ENCODE measurements at regions not wholly inside any gene's neighbourhood (a gene's known extent, or its start where the extent isn't known, plus 50 kb on each side); places are given as distances from the start of the nearest gene placed in this dataset.

DNA sequence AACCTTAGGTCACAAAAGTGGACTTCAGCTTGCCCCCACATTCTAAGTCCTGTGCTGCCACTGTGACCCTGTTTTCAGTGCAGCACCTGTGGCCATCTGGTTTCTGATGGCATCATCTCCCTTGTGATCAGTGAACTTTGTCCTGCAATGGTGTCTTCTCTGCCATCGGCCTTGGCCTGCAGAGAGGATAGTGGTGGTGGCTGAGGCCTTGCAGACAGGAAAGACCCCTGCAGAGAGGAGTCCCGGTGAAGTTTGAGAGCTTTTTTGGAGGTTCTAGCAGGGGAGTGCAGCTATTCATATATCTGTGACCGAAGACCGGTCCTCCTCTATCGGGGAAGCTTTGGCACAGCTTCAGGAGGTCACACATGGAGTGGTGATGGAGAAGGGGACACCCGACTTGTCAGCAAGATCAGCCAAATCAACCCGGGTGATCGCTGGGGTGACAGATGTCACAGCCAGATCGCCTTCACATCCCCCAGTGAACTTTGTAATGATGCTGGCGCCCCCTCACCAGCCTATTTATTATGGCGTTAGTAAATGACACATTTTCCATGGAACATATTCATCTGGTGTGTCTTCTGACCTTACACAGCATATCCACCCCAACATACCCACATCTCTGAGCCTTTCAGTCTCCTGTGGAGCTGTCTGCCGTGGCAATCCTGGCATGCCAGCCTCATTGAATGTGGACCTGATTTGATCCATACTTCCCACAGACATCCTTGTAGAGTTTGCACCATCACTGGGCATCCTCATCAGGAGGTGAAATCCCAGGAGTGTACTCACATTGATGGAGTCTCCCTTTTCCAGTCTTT, 136.1 kb downstream of the PAPOLA start:
- DNase-seq: no peak

DNA sequence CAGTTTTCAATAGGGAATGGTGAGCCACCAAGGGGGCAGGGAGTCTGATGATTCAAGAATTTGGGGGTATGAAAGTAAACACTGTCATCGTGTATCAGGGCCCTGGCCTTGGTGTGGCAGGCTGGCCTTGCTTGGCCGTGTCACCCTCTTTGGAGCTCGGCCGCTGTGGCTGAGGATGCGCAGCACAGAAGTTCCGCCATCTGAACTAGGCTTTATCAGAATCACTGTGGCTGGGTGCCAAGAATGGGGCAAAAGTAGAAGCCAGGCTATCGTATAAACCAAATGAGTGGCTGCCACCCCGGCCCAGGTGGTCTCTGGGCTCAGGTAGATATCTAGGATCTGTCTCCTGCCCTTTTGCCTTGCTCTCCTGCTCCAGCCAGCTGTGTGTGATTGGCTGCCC, 137.4 kb downstream of the PAPOLA start:
- no peak for DNase-seq

DNA sequence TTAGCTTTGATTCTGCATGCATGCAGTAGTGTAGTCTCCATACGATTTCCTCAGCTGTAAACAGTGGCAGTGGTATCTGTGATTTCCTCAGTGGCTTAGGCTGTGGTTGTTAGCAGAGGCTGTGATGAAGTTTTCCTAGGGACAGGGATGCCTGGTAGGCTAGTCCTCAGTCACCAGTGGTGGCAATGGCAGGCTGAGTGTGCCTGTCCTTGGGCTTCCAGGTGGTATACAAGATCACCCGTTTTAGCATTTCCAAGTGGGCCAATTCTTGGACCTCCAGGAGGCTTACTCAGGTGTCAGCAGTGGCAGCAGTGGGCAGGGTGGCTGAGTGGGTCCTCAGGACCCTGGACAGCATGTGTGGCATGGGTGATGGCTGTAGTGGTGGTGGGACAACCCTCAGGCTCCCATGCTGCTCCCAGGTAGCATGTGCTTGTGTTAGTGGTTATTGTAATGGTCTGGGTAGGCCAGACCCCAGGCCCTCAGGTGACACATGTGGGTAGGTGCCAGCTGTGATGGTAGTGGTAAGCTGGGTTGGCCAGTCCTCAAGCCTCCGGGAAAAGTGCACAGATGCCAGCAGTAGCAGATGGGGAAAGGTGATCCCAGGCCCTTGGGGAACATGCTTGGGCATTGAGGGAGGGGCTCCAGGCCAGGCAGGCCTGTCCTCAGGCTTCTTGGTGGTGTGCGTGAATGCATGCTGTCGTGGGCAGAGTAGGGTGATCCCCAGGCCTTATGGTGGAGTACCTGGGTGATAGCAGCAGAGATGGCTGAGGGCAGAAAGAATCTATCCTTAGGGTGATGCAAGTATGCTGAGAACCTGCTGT, 146.5 kb downstream of the PAPOLA start:
- DNase-seq: no peak

DNA sequence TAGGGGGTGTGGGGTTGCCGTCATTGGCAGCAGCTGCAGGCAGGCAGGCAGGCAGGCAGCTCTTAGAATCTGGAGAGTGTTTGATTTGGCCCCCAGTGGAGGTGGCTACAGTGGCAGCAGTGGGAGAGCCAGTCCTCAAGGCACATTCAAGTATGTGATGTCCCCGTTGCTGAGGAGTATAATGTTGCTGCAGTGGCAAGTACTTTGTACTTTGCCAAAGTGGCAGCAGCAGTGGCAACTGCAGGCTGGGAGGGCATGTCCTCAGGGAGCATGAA, 147.1 kb downstream of the PAPOLA start:
- no peak for DNase-seq

DNA sequence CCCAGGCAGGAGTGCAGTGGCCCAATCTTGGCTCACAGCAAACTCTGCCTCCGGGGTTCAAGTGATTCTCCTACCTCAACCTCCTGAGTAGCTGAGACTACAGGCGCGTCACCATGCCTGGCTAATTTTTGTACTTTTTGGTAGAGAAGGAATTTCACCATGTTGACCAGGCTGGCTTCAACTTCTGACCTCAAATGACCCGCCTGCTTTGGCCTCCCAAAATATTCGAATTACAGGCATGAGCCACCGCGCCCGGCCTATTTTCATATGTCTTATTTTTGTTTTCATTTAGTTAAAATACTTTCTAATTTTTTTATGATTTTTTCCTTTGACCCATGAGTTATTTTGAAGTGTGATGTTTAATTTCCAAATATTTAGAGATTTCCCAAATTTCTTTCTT, 143.6 kb upstream of the VRK1 start:
- DNase-seq: no peak

DNA sequence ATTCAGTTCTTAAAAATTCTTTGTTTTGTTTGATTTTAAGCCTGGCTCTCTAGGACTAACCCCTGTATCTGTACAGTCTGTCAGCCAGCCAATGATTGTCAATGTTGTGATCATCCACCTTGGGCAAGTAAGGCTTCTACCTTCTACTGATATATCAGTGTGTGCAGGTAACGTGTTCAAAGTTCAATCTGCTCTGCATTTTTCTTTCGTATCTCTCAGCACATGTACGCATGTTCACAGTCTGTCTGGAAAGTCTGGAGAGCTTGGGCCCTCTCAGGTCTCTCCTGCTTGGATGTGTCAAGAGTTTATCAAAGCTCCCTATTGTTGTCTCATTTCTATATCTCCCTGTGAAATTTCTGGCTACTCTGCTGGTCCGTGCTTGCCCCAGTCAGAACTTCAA, 138.6 kb upstream of the VRK1 start:
- DNase-seq: no peak

DNA sequence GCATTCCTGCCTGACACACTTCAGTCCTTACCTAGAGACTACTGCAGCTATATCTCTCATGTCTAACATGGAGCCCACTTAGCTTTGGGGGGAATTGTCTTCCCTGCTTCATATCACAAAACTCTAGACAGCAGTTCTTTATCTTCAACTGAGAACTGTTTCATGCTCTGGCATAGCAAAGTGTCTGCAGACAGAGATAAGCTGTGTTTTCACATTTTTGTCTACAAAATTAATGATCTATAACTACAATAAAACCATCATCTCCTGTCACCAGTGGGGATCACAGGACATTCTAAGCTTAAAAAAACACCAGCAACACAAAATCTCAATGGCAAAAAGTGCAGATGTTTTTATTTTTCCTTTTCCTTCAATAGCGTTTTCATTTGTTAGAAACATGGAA, 137.1 kb upstream of the VRK1 start:
- no peak for DNase-seq

DNA sequence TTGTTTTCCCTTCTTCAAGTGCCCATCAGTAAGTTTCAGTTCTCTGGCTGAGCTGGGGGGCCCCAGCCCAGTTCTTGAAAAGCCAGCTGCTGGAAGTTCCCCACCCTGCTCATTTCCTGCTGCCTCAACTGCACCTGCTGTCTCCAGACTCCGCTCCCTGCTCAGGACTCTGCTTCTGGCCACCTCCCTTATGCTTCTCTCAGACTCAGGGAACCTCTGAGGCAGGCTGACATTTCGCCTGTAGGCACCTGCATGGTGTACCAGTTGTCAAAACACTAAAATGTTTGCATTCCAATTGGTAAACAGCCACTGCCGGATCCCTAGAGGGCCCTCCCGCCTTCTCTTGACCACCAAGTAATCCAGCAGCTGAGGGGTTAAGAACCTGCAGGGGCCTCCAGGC, 136.5 kb upstream of the VRK1 start:
- no peak for DNase-seq

DNA sequence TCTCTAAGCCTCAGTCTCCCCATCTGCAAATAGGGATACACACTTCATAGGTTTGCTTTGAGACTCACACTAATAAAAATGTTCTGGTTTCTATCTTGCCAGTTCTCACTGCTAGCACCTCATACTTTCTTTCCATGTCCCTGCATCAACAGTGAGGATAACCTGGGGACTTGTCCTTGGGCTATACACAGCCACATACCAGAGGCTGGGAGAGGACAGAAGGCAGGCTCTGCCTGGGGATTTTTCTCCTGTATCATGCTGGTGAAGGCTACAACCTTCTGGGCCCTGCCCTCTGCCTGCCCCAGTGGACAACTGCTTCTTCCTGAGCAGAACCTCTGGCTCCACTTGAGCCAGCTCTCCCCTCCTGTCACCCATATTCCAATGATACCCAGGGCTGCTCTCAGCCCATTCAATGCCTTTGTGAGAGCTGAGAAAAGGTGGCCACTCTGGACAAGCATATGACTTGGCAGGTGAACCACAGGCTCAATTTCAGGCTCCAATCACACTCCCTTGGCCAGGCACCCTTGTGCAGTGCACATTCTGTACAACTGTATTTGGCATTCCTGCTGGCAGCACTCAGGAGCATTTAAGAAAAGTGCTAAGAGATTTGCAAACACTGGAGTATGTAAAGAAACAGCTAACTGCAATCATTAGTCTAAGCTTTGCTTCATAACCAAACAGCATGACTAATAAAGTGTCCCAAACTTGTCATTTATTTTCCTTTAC, 135.8 kb upstream of the VRK1 start:
- no peak for DNase-seq

DNA sequence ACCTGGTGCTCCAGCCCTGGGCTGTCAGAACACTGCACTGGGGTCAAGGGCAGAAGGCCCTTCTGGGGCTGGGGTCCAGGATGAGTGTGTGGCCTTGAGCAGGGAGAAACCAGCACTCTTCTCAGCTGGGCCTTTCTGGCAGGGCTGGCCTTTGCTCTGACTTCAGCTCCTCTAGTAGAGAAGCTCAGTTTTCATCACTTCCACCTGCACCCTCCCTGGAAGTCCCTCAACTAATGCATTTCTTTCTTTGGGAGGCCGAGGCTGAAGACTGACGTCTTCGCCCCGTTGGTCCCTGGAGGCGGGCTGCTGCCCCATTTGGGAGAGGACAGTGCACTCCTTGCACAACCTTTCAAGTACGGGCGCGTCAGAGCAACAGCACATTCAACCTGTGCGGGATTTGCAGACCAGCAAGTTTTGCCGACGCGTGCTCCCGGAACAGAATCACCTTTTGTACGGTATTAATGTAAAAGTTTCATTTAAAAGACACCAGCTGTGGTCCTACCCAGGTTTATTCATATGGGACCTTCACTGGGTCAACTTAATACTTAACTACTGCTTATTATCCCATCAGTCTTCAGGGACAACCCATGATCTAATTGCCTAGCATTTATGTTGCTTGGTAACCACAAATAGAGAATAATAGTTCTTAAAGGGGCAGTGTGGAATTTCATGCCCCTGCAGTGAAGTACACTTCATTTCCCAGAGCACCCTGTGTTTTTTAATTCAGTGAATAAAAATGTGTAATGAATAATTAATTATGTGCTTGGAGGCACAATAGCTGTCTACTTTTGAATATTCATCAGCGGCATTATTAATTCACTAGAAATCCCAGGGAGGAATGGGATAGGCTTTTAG, 134.8 kb upstream of the VRK1 start:
- DNase-seq: no peak

DNA sequence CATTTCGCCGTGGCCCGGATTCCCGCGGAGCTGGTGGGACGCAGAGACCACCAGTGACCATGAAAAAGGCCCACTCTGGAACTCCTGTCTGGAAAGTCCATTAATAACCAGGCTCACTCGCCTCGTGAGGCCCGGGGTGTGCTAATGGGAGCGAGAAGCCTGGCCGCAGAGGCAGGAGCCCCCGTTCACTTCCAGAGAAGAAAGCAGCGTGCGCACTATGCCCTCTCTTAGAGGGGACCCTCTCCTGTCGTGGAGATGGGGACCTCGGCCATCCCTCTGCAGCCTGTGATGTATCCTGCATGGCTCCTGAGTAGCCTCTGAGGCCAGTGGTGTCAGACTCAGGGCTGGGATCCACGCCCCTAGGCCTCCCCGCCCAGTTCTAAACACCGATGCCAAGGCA, 134.1 kb upstream of the VRK1 start:
- DNase-seq: no peak

DNA sequence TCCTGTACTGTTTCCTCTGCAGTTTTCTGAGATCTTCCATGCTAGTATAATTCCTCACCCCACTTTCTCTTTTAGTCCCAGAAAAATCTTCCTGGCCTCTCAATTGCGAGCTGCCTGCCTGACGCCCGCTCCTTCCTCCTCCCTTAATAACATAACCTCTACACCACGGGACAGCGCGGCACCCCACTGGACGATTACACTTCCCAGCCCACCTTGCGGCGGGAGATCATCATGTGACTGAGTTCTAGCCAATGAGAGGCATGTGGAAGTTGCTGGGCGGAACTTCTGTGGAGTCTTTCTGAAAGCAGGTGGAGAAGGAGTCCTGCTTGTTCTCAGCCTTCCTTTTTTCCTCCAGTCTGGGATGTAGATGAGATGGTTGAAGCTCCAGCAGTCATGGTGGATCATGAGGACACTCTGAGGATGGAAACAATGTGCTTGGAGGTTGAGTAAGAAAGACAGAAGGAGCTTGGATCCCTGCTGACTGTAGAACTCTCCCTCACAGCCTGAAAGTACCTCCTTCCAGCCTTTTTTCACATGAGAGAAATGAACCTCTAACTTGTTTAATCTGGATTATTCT, 133.6 kb upstream of the VRK1 start:
- DNase-seq: no peak

DNA sequence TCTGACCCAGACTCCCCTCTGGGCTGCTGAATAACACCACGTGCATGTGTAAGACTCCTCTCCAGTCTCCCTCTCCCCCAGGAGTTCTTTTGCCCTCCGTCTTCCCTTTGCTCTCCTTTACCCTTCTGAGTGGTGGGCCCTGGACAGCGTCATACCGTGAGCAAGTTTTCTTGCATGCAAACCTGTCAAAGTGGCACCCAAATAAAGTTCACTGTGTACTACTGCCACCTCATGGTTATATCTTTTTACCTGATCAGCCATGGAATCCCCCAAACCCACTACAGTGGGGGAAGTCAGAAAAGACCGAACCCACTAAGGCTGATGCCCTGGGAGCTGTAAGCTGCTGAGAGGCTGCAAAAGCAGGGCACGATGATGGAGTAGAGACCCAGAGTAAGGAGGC, 131.1 kb upstream of the VRK1 start:
- DNase-seq: no peak

DNA sequence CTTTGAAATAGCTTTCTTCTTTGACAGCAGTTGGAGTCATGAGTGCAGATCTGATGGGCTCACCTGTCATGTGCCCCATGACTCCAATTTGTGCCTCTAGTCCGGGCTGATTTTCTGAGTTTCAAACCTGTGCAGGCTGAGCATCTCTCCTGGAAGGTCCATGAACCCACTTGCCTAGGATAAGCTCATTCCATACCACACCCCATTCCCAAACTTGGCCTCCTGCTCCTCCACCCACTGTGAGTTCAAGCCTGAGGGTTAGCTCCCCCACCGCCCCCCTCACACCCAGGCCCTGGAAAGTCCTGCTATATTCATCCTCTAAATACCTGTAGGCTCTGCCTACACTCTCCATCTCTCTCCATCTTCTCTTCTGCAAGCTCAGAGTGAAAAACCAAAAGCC, 126.8 kb upstream of the VRK1 start:
- no peak for DNase-seq

DNA sequence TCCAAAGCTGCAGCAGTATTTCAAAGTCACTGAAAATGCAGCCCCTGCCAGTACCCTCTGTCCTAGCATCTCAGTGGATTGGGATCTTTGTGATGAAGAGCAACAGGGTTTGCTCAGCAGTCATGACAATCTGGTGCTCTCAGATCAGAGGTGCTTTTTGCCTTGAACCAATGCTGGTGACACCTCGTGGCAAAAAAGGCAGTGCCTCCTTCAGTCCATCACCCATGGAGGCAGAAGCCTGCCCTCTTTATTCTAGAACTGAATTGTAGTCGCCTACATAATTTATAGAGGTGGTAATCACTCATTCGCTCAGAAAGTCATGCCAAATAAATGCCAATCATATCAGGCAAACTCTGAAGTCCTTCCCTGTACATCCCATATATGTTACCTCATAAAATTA, 126.0 kb upstream of the VRK1 start:
- no peak for DNase-seq

DNA sequence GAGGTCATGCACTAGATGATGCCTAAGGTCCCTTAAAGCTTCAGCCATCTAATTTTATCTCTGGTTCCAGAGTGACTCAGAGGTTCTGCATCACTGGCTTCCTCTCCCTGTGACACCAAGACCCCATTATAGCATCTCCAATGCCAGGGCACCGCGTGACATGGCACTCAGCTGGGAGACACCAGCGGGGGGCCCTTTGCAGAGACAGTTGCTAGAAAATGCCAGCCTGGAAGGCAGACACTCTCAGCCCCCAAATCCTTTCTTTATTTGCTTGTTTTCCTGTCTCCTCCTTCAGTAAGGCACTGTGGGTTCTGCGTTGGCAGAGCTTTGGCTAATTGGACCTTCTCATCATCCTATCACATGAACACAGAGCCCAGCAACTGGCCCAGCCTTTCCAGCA, 123.5 kb upstream of the VRK1 start:
- DNase-seq: no peak

DNA sequence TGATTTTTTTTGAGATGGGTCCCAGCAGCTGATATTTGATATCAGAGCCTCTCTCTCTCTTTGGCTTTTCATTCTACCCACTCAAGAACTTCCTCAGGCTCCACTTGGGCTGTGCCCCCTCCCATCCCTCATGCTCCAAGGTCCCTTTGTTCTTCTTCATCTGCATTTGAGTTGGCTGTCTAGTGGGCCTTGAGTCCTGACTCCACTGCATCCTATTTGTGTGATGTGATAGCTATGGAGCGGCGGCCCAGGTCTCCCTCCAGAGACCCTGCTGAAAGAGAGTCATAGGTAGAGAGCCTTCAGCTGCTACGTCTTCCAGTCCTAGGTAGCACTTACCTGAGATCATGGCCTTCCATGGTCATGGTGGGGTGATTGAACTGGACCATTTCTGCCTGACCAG, 123.1 kb upstream of the VRK1 start:
- no peak for DNase-seq

DNA sequence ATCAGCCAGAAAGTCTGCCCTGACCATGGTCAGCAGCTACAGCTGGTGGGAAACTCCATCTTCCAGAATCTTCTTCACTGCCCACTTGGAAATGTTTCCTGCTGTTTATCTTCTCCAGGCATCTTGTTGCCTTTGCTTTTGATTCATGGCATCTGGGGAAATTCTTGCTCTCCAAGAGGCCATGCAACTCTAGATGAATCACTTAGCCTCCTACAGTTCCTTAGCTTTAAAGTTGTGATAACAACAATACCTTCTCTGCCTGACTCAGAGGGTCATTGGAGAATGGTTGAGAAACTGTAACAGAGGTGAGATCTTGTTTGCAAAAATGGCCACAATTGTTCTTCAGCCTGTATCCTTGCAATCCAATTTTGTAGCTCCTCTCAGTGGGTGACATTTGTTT, 121.0 kb upstream of the VRK1 start:
- no peak for DNase-seq

DNA sequence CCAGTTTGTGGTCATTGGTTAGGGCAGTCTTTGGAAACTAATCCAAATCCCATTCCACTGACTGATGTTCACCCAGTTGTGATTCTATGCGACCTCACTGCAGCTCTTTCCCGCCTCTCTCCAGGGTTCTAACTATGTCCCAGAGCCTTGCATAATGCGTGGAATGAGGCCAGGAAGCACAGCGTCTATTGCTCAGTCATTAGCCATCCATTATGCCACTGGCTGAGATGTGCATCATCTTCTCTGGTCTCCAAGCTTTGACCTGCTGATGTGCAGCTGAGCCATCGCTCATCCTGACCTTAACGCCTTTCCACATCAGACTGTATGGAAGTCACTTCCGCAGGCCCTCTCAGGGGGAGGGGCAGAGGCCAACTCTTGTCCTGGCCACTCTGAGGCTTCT, 115.4 kb upstream of the VRK1 start:
- DNase-seq: no peak

DNA sequence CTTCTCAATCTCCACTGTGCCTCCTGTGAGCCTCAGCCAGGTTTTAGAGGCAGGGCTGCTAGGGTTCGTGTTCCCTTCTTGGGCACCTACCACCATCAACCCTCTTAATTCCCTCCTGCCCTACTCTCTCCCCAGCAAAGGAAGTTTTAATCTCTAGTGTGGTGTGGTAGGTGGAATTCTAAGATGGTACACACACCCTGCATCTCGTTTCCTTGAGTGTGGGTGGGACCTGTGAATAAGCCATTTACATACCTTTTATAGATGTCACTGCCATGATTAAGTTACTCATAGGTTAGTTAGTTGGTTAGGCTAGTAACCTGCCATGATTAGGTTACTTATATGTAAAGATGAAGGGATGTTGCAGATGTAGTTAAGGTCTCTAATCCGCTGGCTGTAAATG, 114.8 kb upstream of the VRK1 start:
- DNase-seq: no peak

DNA sequence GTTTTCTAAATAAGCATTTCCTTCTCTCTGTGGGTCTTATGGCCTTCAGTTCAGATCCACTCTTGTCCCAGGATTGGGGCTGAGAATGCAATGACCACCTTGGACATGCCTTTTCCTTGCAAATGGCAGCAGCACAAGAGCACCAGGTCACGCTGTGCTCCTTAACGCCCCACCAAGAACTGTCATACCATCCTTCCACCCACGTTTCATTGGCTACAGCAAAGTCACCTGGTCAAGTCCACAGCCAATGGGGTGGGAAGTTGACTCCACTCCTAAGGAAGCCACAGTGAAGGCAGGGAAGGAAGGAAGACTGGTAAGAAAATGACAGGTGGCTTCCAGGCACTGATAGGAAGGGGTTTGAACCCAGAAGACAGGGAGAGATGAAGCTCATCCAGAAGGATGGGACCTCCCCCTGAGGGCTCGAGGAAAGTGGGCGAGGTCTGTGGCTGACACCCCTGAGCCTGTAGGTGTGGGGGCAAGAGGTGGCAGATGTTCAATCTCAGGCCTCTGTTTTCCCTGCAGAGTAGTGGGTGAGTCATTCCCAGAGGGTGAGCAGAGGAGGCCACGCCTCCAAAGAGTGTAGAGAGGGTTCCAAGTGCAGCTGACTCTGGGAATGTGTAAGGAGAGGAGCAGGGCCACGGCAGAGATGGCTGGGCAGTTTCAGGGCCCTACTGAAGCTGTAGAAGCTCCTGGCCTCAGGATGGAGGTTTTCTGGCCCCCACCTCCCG, 113.5 kb upstream of the VRK1 start:
- DNase-seq: no peak

DNA sequence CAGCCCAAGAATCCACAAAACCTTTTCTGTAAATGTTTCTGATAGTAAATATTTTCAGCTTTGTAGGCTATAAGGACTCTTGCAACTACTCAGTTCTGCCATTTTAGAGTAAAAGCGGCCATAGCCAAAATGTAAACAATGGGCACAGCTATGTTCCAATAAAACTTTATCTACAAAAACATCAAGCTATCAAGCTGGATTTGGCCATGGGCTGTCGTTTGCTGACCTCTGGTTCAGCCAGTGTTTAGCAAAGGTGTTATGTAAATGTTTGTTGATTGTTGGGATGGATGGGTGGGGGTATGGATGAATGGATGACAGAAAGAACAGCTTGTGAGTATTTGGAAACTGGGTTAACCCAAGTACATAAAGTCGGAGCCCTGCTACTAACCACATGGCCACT, 111.1 kb upstream of the VRK1 start:
- no peak for DNase-seq
